ENCODE measurements at regions not wholly inside any gene's neighbourhood (a gene's known extent, or its start where the extent isn't known, plus 50 kb on each side); places are given as distances from the start of the nearest gene placed in this dataset.
"Not testable (repeated sequence)": the region's sequence is repeated elsewhere in the genome, so short reads cannot be mapped to it uniquely, and the experiment has no call there.

- no peaks in the 10 kb centered on the region for H3K36me3 ChIP-seq
- no peaks in the 10 kb centered on the region for H3K9me3 ChIP-seq (ENCODE audit: severe bottlenecking)
- DNase-seq, result no peak
- H3K27me3 ChIP-seq (ENCODE audit: insufficient read depth, low read depth, severe bottlenecking), result no peaks in the 10 kb centered on the region
- no peak for TF ChIP-seq CTCF (IDR thresholded peaks at IDR 0.05; ENCODE audit: low read depth, low read length)
- H3K4me3 ChIP-seq (ENCODE audit: low read depth, low read length), result no peak overlapping the region
- H3K27ac ChIP-seq, result no peak overlapping the region
These were observed 79.2 kb downstream of the C9orf152 start for GRCh38 chr9:110128664-110129329.

- TF ChIP-seq CTCF (IDR thresholded peaks at IDR 0.05; ENCODE audit: low read depth, low read length), result no peak
- H3K9me3 ChIP-seq (ENCODE audit: severe bottlenecking), result no peaks in the 10 kb centered on the region
- H3K36me3 ChIP-seq, result no peaks in the 10 kb centered on the region
- DNase-seq, result no peak
- H3K27me3 ChIP-seq (ENCODE audit: insufficient read depth, low read depth, severe bottlenecking), result no peaks in the 10 kb centered on the region
- H3K4me3 ChIP-seq (ENCODE audit: low read depth, low read length), result no peak overlapping the region
- H3K27ac ChIP-seq, result no peak overlapping the region
These were observed 78.5 kb downstream of the C9orf152 start for GRCh38 chr9:110129425-110129824.

GRCh38 chr9:110130211-110130610 is 77.7 kb downstream of the C9orf152 start:
- Histone ChIP-seq H3K9me3 (ENCODE audit: severe bottlenecking) (no peaks in the 10 kb centered on the region), H3K27ac (no peak overlapping the region), H3K4me3 (ENCODE audit: low read depth, low read length) (no peak overlapping the region), H3K36me3 (no peaks in the 10 kb centered on the region), H3K27me3 (ENCODE audit: insufficient read depth, low read depth, severe bottlenecking) (no peaks in the 10 kb centered on the region)
- DNase-seq, result no peak
- TF ChIP-seq CTCF (IDR thresholded peaks at IDR 0.05; ENCODE audit: low read depth, low read length), result no peak

- TF ChIP-seq CTCF (IDR thresholded peaks at IDR 0.05; ENCODE audit: low read depth, low read length), result no peak
- DNase-seq, result no peak
- H3K9me3 ChIP-seq (ENCODE audit: severe bottlenecking), result no peaks in the 10 kb centered on the region
- H3K27ac ChIP-seq, result no peak overlapping the region
- no peaks in the 10 kb centered on the region for H3K27me3 ChIP-seq (ENCODE audit: insufficient read depth, low read depth, severe bottlenecking)
- H3K4me3 ChIP-seq (ENCODE audit: low read depth, low read length), result no peak overlapping the region
- H3K36me3 ChIP-seq, result no peaks in the 10 kb centered on the region
These were observed 77.1 kb downstream of the C9orf152 start for GRCh38 chr9:110130791-110131416.

- Histone ChIP-seq H3K4me3 (ENCODE audit: low read depth, low read length) (no peak overlapping the region), H3K27ac (no peak overlapping the region), H3K27me3 (ENCODE audit: insufficient read depth, low read depth, severe bottlenecking) (no peaks in the 10 kb centered on the region), H3K36me3 (no peaks in the 10 kb centered on the region), H3K9me3 (ENCODE audit: severe bottlenecking) (no peaks in the 10 kb centered on the region)
- TF ChIP-seq CTCF (IDR thresholded peaks at IDR 0.05; ENCODE audit: low read depth, low read length), result no peak
- DNase-seq, result no peak
These were observed 76.5 kb downstream of the C9orf152 start for GRCh38 chr9:110131499-110131898.

- not testable (repeated sequence) for DNase-seq; H3K4me3 ChIP-seq (ENCODE audit: low read depth, low read length); H3K27ac ChIP-seq; H3K36me3 ChIP-seq; H3K27me3 ChIP-seq (ENCODE audit: insufficient read depth, low read depth, severe bottlenecking); H3K9me3 ChIP-seq (ENCODE audit: severe bottlenecking)
These were observed 75.4 kb downstream of the C9orf152 start for GRCh38 chr9:110132531-110132930.
